HepG2 (cell line): ENCODE measurements at regions not wholly inside any gene's neighbourhood (a gene's known extent, or its start where the extent isn't known, plus 50 kb on each side); places are given as distances from the start of the nearest gene placed in this dataset.

Experiments
- CREB1 ChIP-seq, 2 experiments: fragments of 450-650 bp in 1 of 2; IDR thresholded peaks; 2 replicates each; pipeline ENCODE4 v1.6.1; 2016 to 2017; ENCODE audit warnings: control low read depth in 1 of 2, mild to moderate bottlenecking in 1 of 2, missing compliant biosample characterization in 1 of 2, missing genetic modification characterization in 1 of 2
- ELF4 ChIP-seq: sonication (generic); formaldehyde crosslinking; IDR thresholded peaks from 2 replicates; pipeline ENCODE4 v1.5.0; 2020; ENCODE audit warnings: missing genetic modification reagents, mild to moderate bottlenecking, moderate library complexity, borderline replicate concordance
- GPN1 ChIP-seq: sonication (generic); formaldehyde crosslinking; IDR thresholded peaks from 2 replicates; pipeline ENCODE4 v1.5.1; 2020; ENCODE audit warnings: missing genetic modification reagents, borderline replicate concordance
- JUND ChIP-seq: sonication (generic); formaldehyde crosslinking; IDR thresholded peaks from 2 replicates; pipeline ENCODE4 v1.8.0; 2022; ENCODE audit warnings: mild to moderate bottlenecking, missing genetic modification reagents
- MBNL3 ChIP-seq: fragments of 250-450 bp; sonication (Bioruptor Pico); conservative IDR thresholded peaks from 2 replicates; pipeline ENCODE4 v1.8.0; 2022; ENCODE audit warnings: mild to moderate bottlenecking, inconsistent platforms
- NFYB ChIP-seq: sonication (generic); formaldehyde crosslinking; IDR thresholded peaks from 2 replicates; pipeline ENCODE4 v1.4.0; 2020; ENCODE audit warnings: missing genetic modification reagents
- RBFOX2 ChIP-seq: fragments of 200-400 bp; formaldehyde crosslinking; IDR thresholded peaks from 2 replicates; pipeline ENCODE4 v1.6.1; 2017; ENCODE audit warnings: low read depth, mild to moderate bottlenecking, low read length
- SMYD3 ChIP-seq: sonication (generic); formaldehyde crosslinking; IDR thresholded peaks from 2 replicates; pipeline ENCODE4 v1.8.1; 2023; ENCODE audit warnings: mild to moderate bottlenecking, missing genetic modification reagents
- SP140L ChIP-seq: sonication (generic); formaldehyde crosslinking; IDR thresholded peaks from 2 replicates; pipeline ENCODE4 v1.4.0; 2020; ENCODE audit warnings: missing genetic modification reagents, borderline replicate concordance
- SRSF1 ChIP-seq: fragments of 200-400 bp; formaldehyde crosslinking; optimal IDR thresholded peaks from 2 replicates; pipeline ENCODE3; 2017; ENCODE audit warnings: mild to moderate bottlenecking, low read depth, low read length, moderate library complexity
- SSRP1 ChIP-seq: IDR thresholded peaks from 2 replicates; pipeline ENCODE4 v1.6.1; 2016; ENCODE audit warnings: control low read depth
- TAF1 ChIP-seq: sonication (generic); formaldehyde crosslinking; IDR thresholded peaks from 2 replicates; pipeline ENCODE4 v1.4.0; 2020; ENCODE audit warnings: missing genetic modification reagents
- TSC22D2 ChIP-seq: sonication (generic); formaldehyde crosslinking; IDR thresholded peaks from 2 replicates; pipeline ENCODE4 v1.5.1; 2020; ENCODE audit warnings: missing genetic modification reagents, mild to moderate bottlenecking, borderline replicate concordance
- ZNF468 ChIP-seq: sonication (generic); formaldehyde crosslinking; IDR thresholded peaks from 2 replicates; pipeline ENCODE4 v1.8.0; 2022; ENCODE audit warnings: mild to moderate bottlenecking, moderate library complexity, missing genetic modification reagents
- ZNF607 ChIP-seq: sonication (generic); formaldehyde crosslinking; IDR thresholded peaks from 2 replicates; pipeline ENCODE4 v1.5.1; 2020; ENCODE audit warnings: missing genetic modification reagents, mild to moderate bottlenecking, borderline replicate concordance
- ZNF781 ChIP-seq: sonication (generic); formaldehyde crosslinking; IDR thresholded peaks from 2 replicates; pipeline ENCODE4 v1.5.1; 2020; ENCODE audit warnings: borderline replicate concordance, mild to moderate bottlenecking, missing genetic modification reagents; ENCODE audit errors: not compliant biosample characterization
- ZNF790 ChIP-seq: sonication (generic); formaldehyde crosslinking; IDR thresholded peaks from 2 replicates; pipeline ENCODE4 v1.8.0; 2022; ENCODE audit warnings: missing genetic modification reagents, mild to moderate bottlenecking, borderline replicate concordance
- ZSCAN31 ChIP-seq: sonication (generic); formaldehyde crosslinking; IDR thresholded peaks from 2 replicates; pipeline ENCODE4 v1.5.0; 2020; ENCODE audit warnings: low read depth, mild to moderate bottlenecking, missing genetic modification reagents
- TF ChIP-seq, protein P1 (sequence below): sonication (generic); formaldehyde crosslinking; IDR thresholded peaks from 2 replicates; pipeline ENCODE4 v1.5.1; 2020; ENCODE audit warnings: mild to moderate bottlenecking, missing genetic modification reagents, borderline replicate concordance
- TF ChIP-seq, protein P2 (sequence below): sonication (generic); formaldehyde crosslinking; IDR thresholded peaks from 2 replicates; pipeline ENCODE4 v1.5.0; 2020; ENCODE audit warnings: missing genetic modification reagents
- TF ChIP-seq, protein P3 (sequence below): sonication (generic); formaldehyde crosslinking; IDR thresholded peaks from 2 replicates; pipeline ENCODE4 v1.5.1; 2020; ENCODE audit warnings: missing genetic modification reagents, mild to moderate bottlenecking, borderline replicate concordance

DNA sequence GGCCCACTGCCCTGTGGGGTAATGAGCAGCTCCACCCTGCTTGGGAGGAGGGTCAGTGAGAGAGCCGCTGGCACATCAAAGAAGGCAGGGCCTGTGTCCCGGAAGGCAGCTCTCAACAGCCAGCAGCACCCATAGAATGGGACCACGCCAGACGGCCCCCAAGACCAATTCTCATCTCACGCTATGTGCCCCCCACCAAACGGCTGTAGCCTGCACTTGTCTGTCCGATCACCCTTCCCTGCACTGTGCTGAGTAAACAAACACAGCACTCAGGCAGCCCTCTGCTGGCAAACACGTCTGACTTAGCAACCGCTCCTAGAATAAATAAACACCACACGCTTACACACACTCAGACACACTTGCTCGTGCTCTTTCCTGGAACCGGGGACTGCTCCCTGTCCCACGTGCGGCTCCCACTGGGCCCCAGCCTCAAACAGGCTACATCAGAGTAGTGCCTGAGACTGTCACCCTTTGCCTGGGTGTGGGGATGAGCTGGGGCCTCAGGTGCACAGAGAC is 53.2 kb upstream of the CDON start (continued):
- TF ChIP-seq, protein P1, sequence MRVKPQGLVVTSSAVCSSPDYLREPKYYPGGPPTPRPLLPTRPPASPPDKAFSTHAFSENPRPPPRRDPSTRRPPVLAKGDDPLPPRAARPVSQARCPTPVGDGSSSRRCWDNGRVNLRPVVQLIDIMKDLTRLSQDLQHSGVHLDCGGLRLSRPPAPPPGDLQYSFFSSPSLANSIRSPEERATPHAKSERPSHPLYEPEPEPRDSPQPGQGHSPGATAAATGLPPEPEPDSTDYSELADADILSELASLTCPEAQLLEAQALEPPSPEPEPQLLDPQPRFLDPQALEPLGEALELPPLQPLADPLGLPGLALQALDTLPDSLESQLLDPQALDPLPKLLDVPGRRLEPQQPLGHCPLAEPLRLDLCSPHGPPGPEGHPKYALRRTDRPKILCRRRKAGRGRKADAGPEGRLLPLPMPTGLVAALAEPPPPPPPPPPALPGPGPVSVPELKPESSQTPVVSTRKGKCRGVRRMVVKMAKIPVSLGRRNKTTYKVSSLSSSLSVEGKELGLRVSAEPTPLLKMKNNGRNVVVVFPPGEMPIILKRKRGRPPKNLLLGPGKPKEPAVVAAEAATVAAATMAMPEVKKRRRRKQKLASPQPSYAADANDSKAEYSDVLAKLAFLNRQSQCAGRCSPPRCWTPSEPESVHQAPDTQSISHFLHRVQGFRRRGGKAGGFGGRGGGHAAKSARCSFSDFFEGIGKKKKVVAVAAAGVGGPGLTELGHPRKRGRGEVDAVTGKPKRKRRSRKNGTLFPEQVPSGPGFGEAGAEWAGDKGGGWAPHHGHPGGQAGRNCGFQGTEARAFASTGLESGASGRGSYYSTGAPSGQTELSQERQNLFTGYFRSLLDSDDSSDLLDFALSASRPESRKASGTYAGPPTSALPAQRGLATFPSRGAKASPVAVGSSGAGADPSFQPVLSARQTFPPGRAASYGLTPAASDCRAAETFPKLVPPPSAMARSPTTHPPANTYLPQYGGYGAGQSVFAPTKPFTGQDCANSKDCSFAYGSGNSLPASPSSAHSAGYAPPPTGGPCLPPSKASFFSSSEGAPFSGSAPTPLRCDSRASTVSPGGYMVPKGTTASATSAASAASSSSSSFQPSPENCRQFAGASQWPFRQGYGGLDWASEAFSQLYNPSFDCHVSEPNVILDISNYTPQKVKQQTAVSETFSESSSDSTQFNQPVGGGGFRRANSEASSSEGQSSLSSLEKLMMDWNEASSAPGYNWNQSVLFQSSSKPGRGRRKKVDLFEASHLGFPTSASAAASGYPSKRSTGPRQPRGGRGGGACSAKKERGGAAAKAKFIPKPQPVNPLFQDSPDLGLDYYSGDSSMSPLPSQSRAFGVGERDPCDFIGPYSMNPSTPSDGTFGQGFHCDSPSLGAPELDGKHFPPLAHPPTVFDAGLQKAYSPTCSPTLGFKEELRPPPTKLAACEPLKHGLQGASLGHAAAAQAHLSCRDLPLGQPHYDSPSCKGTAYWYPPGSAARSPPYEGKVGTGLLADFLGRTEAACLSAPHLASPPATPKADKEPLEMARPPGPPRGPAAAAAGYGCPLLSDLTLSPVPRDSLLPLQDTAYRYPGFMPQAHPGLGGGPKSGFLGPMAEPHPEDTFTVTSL (CRISPR knock-in tag): peak; percentile 66; the same call in 1 of the 2 replicates
- TF ChIP-seq ELF4 (no peak), SP140L (CRISPR knock-in tag) (no peak), SSRP1 (no peak), SRSF1 (no peak), CREB1 (IDR thresholded peaks at IDR 0.05) (0 out of 2 replicates have a peak, but pooled peaks have one; percentile 21), CREB1 (CRISPR knock-in tag; IDR thresholded peaks at IDR 0.05) (no peak), ZNF607 (peak; percentile 46; the same call in 1 of the 2 replicates), ZNF790 (CRISPR knock-in tag) (no peak), TSC22D2 (CRISPR knock-in tag) (no peak), SMYD3 (CRISPR knock-in tag) (peak; percentile 37; the same call in 1 of the 2 replicates), TAF1 (no peak; the same call in 1 of the 2 replicates), JUND (CRISPR knock-in tag) (no peak), ZNF468 (CRISPR knock-in tag) (no peak), ZNF781 (no peak), MBNL3 (CRISPR knock-in tag) (no peak), NFYB (CRISPR knock-in tag) (peak; percentile 27; the same call in 1 of the 2 replicates), GPN1 (CRISPR knock-in tag) (no peak), ZSCAN31 (CRISPR knock-in tag) (0 out of 2 replicates have a peak, but pooled peaks have one; percentile 64), RBFOX2 (no peak)
- TF ChIP-seq, protein P2, sequence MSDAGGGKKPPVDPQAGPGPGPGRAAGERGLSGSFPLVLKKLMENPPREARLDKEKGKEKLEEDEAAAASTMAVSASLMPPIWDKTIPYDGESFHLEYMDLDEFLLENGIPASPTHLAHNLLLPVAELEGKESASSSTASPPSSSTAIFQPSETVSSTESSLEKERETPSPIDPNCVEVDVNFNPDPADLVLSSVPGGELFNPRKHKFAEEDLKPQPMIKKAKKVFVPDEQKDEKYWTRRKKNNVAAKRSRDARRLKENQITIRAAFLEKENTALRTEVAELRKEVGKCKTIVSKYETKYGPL (CRISPR knock-in tag): no peak
- TF ChIP-seq, protein P3, sequence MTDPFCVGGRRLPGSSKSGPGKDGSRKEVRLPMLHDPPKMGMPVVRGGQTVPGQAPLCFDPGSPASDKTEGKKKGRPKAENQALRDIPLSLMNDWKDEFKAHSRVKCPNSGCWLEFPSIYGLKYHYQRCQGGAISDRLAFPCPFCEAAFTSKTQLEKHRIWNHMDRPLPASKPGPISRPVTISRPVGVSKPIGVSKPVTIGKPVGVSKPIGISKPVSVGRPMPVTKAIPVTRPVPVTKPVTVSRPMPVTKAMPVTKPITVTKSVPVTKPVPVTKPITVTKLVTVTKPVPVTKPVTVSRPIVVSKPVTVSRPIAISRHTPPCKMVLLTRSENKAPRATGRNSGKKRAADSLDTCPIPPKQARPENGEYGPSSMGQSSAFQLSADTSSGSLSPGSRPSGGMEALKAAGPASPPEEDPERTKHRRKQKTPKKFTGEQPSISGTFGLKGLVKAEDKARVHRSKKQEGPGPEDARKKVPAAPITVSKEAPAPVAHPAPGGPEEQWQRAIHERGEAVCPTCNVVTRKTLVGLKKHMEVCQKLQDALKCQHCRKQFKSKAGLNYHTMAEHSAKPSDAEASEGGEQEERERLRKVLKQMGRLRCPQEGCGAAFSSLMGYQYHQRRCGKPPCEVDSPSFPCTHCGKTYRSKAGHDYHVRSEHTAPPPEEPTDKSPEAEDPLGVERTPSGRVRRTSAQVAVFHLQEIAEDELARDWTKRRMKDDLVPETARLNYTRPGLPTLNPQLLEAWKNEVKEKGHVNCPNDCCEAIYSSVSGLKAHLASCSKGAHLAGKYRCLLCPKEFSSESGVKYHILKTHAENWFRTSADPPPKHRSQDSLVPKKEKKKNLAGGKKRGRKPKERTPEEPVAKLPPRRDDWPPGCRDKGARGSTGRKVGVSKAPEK (CRISPR knock-in tag): no peak
